ENCODE measurements at regions not wholly inside any gene's neighbourhood (a gene's known extent, or its start where the extent isn't known, plus 50 kb on each side); places are given as distances from the start of the nearest gene placed in this dataset.

DNA sequence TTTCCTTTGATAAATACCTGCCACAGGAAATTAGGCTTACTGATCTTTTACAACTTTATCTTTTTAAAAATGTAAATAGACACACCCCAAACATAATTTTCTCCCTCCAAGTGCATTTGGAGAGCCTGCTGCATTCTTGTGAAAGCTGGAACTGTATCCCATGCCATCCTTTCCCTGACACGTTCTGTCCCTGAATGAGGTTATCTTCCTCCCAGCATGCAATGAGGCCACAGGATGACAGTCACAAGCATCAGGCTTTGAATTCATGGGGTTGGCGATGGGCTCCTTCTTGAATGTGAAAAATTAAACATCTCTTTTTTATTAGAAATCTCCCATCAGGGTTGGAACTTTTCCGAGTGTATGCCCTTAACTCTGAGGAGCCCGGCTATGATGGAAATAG is 77.8 kb downstream of the CTAGE1 start:
- TF ChIP-seq, protein P1, sequence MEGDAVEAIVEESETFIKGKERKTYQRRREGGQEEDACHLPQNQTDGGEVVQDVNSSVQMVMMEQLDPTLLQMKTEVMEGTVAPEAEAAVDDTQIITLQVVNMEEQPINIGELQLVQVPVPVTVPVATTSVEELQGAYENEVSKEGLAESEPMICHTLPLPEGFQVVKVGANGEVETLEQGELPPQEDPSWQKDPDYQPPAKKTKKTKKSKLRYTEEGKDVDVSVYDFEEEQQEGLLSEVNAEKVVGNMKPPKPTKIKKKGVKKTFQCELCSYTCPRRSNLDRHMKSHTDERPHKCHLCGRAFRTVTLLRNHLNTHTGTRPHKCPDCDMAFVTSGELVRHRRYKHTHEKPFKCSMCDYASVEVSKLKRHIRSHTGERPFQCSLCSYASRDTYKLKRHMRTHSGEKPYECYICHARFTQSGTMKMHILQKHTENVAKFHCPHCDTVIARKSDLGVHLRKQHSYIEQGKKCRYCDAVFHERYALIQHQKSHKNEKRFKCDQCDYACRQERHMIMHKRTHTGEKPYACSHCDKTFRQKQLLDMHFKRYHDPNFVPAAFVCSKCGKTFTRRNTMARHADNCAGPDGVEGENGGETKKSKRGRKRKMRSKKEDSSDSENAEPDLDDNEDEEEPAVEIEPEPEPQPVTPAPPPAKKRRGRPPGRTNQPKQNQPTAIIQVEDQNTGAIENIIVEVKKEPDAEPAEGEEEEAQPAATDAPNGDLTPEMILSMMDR (IDR thresholded peaks at IDR 0.05 in 4 of 5, conservative IDR thresholded peaks at IDR 0.05 in 1 of 5), result no peak
- no peak for TF ChIP-seq POLR2A (IDR thresholded peaks at IDR 0.05)
